Astrocyte of the cerebellum (primary cell): ENCODE measurements at regions not wholly inside any gene's neighbourhood (a gene's known extent, or its start where the extent isn't known, plus 50 kb on each side); places are given as distances from the start of the nearest gene placed in this dataset.

Experiments
- DNase-seq: peaks from one replicate; pipeline ENCODE4 v3.0.0-alpha.2; 2011; ENCODE audit warnings: low read depth
- H3K4me3 ChIP-seq: 2 replicates; pipeline ENCODE4 v1.5.1; 2011; ENCODE audit warnings: mild to moderate bottlenecking, low read depth, low read length, moderate library complexity
- in situ Hi-C: cut with HindIII; loops from 2 replicates; pipeline ENCODE4 v1.10.0; 2017; ENCODE audit warnings: low sequenced_read_pairs
- TF ChIP-seq, protein P1 (sequence below): IDR thresholded peaks from 2 replicates; pipeline ENCODE4 v1.5.1; 2012; ENCODE audit warnings: low read length, low read depth, moderate library complexity, mild to moderate bottlenecking; ENCODE audit errors: missing control alignments

- H3K4me3 ChIP-seq: no peak overlapping the region
- TF ChIP-seq, protein P1, sequence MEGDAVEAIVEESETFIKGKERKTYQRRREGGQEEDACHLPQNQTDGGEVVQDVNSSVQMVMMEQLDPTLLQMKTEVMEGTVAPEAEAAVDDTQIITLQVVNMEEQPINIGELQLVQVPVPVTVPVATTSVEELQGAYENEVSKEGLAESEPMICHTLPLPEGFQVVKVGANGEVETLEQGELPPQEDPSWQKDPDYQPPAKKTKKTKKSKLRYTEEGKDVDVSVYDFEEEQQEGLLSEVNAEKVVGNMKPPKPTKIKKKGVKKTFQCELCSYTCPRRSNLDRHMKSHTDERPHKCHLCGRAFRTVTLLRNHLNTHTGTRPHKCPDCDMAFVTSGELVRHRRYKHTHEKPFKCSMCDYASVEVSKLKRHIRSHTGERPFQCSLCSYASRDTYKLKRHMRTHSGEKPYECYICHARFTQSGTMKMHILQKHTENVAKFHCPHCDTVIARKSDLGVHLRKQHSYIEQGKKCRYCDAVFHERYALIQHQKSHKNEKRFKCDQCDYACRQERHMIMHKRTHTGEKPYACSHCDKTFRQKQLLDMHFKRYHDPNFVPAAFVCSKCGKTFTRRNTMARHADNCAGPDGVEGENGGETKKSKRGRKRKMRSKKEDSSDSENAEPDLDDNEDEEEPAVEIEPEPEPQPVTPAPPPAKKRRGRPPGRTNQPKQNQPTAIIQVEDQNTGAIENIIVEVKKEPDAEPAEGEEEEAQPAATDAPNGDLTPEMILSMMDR: no peak
- in situ Hi-C loops: no loop called here
Measured at GRCh38 chrX:5341902-5342301, 886.8 kb downstream of the NLGN4X start.

GRCh38 chrX:5337160-5337559 lies 891.5 kb downstream of the NLGN4X start:
- in situ Hi-C loops: no loop called here
- TF ChIP-seq, protein P1: no peak
- H3K4me3 ChIP-seq: no peak overlapping the region
- no peak for DNase-seq

More at GRCh38 chrX:5341902-5342301, 886.8 kb downstream of the NLGN4X start:
- no peak for DNase-seq

DNA sequence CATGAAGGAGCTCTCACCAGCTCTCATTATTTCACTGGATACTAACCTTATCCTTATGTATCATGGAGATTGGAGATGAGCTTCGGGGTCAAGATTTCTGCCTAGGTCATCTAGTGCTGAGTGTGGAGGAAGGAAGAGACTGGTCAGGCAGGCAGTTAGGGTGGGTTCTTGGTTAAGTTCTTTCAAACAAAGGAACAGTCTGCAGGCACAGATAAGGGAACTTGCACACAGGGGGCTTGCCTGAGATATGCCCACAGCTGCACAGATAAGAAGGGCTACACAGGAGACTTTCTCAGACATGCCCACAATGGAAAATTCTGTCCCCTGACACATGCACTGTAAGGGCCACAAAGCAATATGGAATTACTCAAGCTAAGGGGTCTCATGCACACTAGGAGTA lies 904.1 kb downstream of the NLGN4X start:
- in situ Hi-C loops: no loop called here
- TF ChIP-seq, protein P1: no peak
- H3K4me3 ChIP-seq: no peak overlapping the region
- DNase-seq: no peak

DNA sequence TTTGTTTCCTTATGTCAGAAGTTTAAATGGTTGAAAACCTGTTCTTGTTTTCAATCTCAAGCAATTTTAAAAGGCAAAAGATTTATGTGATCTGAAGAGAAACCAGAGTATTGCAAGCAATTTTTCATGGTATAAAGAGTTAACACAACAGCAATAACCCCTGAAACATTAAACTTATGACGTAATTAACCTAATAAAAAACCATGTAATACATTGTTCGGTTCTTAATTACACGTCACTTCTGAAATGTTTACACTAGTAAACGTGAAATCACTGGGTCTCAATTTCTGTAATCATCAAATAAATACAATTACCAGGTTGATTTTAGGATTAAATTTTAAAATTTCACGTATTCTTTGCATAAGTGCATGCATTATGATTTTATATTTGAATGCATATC lies 914.5 kb downstream of the NLGN4X start:
- no peak overlapping the region for H3K4me3 ChIP-seq
- in situ Hi-C loops: no loop called here
- TF ChIP-seq, protein P1: no peak
- DNase-seq: no peak

- no peak for DNase-seq
- in situ Hi-C loops: no loop called here
- H3K4me3 ChIP-seq: no peak overlapping the region
- TF ChIP-seq, protein P1: no peak
Measured at GRCh38 chrX:5307416-5307815, 921.3 kb downstream of the NLGN4X start.

DNA sequence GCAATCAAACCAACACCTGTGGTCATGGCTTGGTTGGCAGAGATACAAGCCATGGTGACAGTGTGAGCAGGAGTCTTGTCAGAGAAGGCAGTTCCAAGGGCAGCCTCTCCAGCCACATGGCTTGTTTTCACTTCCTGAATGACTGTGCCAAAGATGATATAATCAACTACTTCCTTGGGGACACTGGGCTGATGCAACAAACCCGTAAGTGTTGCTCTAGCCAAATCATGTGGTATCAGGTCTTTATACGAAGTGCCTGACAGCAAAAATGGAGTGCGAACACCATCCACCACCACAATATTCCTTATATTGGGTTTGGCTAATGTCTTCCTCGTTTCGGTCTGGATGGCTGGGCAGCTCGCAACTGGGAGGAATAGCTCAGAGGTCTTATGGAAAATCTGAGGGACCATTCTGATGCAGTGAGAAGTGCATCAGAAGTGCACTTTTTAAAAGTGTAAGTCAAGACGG lies 922.0 kb downstream of the NLGN4X start:
- in situ Hi-C loops: no loop called here
- DNase-seq: no peak
- H3K4me3 ChIP-seq: no peak overlapping the region
- TF ChIP-seq, protein P1: no peak

GRCh38 chrX:5305452-5305851 lies 923.2 kb downstream of the NLGN4X start:
- no peak for DNase-seq
- TF ChIP-seq, protein P1: no peak
- in situ Hi-C loops: no loop called here
- H3K4me3 ChIP-seq: no peak overlapping the region
